ENCODE measurements at regions not wholly inside any gene's neighbourhood (a gene's known extent, or its start where the extent isn't known, plus 50 kb on each side); places are given as distances from the start of the nearest gene placed in this dataset.
"Not testable (repeated sequence)": the region's sequence is repeated elsewhere in the genome, so short reads cannot be mapped to it uniquely, and the experiment has no call there.

DNA sequence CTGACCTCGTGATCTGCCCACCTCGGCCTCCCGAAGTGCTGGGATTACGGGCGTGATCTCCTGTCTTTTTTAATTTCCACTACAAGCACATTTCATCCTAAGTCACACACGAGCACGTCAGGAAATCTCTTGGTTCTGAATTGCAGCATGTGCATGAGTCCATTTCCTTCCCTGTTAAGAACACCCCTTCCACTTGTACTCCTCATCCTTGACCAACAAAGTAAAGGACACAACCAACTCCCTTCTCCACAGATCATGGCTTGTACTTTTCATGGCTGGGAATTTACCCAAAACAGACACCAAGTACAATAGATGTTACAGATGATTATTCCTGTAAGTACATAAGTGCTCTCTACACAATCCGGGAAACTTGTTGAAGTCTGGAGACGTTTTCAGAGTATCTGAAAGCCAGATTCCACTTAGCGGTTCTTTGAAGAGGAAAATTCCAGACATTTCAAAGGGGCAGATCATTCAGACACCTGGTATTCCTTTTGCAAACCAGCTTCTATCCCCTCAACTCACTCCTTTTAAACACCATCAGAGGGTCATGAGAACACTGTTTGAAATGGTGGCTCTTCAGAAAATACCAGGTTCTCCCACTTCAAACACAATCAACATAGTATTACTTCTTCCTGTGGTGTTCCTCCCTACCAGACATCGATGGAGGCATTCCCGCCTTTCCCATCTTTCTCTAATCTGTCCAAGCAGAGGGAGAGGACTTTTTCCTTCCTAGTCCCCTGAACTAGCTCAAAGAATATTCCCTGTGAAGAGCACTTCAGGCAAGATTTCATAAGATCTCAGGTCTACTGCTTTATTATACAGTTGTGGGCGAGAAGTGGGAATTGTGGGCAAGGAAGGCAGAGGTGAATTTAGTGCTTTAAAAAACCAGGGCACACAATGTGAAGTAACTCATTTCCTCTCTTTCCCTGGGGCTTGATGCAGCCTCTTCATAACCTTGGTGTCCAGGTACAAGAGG, 80.1 kb upstream of the TSC22D2 start:
- Histone ChIP-seq H3K9ac (ENCODE audit: low read length) (no peak overlapping the region), H3K36me3 (ENCODE audit: insufficient read depth, low read length) (no peaks in the 10 kb centered on the region), H3K27me3 (ENCODE audit: control insufficient read depth in 1 of 2, insufficient read depth in 2 of 2, low read length in 2 of 2) (no peaks in the 10 kb centered on the region), H3K27ac (ENCODE audit: low read depth, low read length) (no peak overlapping the region), H3K4me1 (ENCODE audit: insufficient read depth, low read length) (no peaks in the 10 kb centered on the region), H3K4me3 (ENCODE audit: low read depth in 1 of 2, low read length in 2 of 2) (no peak overlapping the region), H3K9me3 (ENCODE audit: low read length) (no peaks in the 10 kb centered on the region)

DNA sequence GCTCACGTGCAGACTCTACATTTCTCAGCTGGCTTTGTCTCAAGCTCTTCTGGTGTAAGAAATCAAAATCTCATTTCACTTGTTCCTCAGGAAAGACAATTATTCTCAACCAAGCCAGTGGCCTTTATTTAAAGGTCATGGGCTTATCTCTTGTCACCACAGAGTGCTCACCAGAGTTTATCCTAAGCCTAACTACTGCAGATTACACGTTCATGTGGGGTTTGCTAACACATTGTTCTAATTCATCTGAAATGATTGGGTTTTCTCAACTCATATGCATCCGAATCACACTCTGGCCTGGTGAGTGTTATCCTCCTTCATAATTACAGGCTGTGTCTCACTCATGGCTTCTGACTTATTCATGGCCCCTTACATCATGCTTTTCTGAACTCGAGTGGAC, 83.3 kb upstream of the TSC22D2 start:
- Histone ChIP-seq H3K27ac (ENCODE audit: low read depth, low read length) (no peak overlapping the region), H3K9me3 (ENCODE audit: low read length) (no peaks in the 10 kb centered on the region), H3K36me3 (ENCODE audit: insufficient read depth, low read length) (no peaks in the 10 kb centered on the region), H3K27me3 (ENCODE audit: control insufficient read depth in 1 of 2, insufficient read depth in 2 of 2, low read length in 2 of 2) (no peaks in the 10 kb centered on the region), H3K4me1 (ENCODE audit: insufficient read depth, low read length) (no peaks in the 10 kb centered on the region), H3K9ac (ENCODE audit: low read length) (no peak overlapping the region), H3K4me3 (ENCODE audit: low read depth in 1 of 2, low read length in 2 of 2) (no peak overlapping the region)

DNA sequence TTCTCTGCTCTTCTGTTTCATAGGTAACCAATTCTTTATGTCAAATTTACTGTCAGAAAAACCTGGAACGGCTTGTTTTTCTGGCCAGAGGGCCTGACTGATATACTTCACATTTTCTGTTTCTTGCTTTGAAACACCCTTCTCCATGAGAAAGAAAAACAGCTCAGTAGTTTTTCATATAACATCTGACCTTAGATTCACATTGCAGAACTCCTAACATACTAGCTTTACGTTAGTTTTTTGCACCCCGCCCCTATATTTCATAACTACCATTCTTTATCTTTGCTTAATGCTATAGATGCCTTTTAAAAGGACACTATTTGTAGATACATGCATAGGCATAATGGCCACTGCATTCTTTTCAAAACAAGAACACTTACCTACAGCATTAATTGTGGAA, 83.9 kb upstream of the TSC22D2 start:
- Histone ChIP-seq H3K4me3 (ENCODE audit: low read depth in 1 of 2, low read length in 2 of 2) (no peak overlapping the region), H3K27ac (ENCODE audit: low read depth, low read length) (no peak overlapping the region), H3K27me3 (ENCODE audit: control insufficient read depth in 1 of 2, insufficient read depth in 2 of 2, low read length in 2 of 2) (no peaks in the 10 kb centered on the region), H3K9ac (ENCODE audit: low read length) (no peak overlapping the region), H3K36me3 (ENCODE audit: insufficient read depth, low read length) (no peaks in the 10 kb centered on the region), H3K4me1 (ENCODE audit: insufficient read depth, low read length) (no peaks in the 10 kb centered on the region), H3K9me3 (ENCODE audit: low read length) (no peaks in the 10 kb centered on the region)

DNA sequence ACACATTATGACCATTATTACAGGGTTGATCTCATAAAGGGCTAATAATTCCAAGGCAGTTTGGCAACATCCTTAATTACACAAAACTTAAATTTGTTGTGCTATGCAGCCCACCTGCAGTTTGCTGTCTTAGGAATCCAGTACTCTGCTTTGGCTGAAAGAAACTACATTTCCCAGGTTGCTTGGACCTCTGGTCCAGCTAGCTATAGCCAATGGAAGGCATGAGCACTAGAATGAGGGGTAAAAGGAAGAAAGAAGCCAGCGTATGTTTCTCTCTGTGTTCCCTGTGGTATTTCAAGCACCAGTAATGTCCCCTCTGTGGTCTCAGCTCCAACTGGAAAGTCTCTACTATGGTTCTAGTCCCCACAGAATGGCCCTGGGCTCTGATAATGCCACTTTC, 84.3 kb upstream of the TSC22D2 start:
- H3K9me3 ChIP-seq (ENCODE audit: low read length) = no peaks in the 10 kb centered on the region
- H3K4me3 ChIP-seq (ENCODE audit: low read depth in 1 of 2, low read length in 2 of 2) = no peak overlapping the region
- H3K9ac ChIP-seq (ENCODE audit: low read length) = no peak overlapping the region
- H3K36me3 ChIP-seq (ENCODE audit: insufficient read depth, low read length) = no peaks in the 10 kb centered on the region
- no peaks in the 10 kb centered on the region for H3K4me1 ChIP-seq (ENCODE audit: insufficient read depth, low read length)
- H3K27me3 ChIP-seq (ENCODE audit: control insufficient read depth in 1 of 2, insufficient read depth in 2 of 2, low read length in 2 of 2) = no peaks in the 10 kb centered on the region
- no peak overlapping the region for H3K27ac ChIP-seq (ENCODE audit: low read depth, low read length)

DNA sequence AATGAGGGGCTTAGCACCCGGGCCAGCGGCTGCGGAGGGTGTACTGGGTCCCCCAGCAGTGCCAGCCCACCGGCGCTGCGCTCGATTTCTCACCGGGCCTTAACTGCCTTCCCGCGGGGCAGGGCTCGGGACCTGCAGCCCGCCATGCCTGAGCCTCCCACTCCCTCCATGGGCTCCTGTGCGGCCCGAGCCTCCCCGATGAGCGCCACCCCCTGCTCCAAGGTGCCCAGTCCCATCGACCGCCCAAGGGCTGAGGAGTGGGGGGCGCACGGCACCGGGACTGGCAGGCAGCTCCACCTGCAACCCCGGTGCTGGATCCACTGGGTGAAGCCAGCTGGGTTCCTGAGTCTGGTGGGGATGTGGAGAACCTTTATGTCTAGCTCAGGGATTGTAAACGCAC, 85.0 kb upstream of the TSC22D2 start:
- H3K27ac ChIP-seq (ENCODE audit: low read depth, low read length) = not testable (repeated sequence)

DNA sequence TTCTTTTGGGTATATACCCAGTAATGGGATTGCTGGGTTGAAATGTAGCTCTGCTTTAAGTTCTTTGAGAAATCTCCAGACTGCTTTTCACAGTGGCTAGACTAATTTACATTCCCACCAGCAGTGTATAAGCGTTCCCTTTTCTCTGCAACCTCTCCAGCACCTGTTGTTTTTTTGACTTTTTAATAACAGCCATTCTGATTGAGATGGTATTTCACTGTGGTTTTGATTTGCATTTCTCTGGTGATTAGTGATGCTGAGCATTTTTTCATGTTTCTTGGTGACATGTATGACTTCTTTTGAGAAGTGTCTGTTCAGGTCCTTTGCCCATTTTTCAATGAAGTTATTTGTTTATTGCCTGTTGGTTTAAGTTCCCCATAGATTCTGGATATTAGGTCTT, 87.1 kb upstream of the TSC22D2 start:
- not testable (repeated sequence) for H3K9me3 ChIP-seq (ENCODE audit: low read length); H3K9ac ChIP-seq (ENCODE audit: low read length); H3K27ac ChIP-seq (ENCODE audit: low read depth, low read length); H3K36me3 ChIP-seq (ENCODE audit: insufficient read depth, low read length); H3K4me3 ChIP-seq (ENCODE audit: low read depth in 1 of 2, low read length in 2 of 2); H3K27me3 ChIP-seq (ENCODE audit: control insufficient read depth in 1 of 2, insufficient read depth in 2 of 2, low read length in 2 of 2); H3K4me1 ChIP-seq (ENCODE audit: insufficient read depth, low read length)

More for the DNA sequence above, 85.0 kb upstream of the TSC22D2 start:
- H3K27me3 ChIP-seq (ENCODE audit: control insufficient read depth in 1 of 2, insufficient read depth in 2 of 2, low read length in 2 of 2); H3K9me3 ChIP-seq (ENCODE audit: low read length); H3K9ac ChIP-seq (ENCODE audit: low read length); H3K36me3 ChIP-seq (ENCODE audit: insufficient read depth, low read length); H3K4me1 ChIP-seq (ENCODE audit: insufficient read depth, low read length); H3K4me3 ChIP-seq (ENCODE audit: low read depth in 1 of 2, low read length in 2 of 2): not testable (repeated sequence)

DNA sequence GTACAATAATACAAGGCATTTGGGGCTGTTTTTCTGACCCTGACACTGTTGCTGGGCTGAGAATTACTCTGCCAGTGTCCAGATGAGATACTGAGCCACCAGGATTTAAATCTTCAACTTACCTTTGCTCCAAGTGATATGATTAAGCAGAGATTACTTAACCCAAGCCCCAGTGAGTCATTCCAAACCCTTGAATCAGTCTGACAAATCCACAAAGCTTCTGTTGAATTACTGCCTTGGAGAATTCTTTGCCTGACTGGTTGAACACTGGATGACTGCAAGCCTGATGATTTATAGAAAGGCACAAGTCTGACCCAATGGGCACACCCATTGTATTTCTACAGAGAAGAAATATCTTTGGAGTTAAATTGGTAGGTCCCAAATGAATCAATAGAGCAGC, 88.2 kb upstream of the TSC22D2 start:
- H3K36me3 ChIP-seq (ENCODE audit: insufficient read depth, low read length) = no peaks in the 10 kb centered on the region
- H3K9ac ChIP-seq (ENCODE audit: low read length) = no peak overlapping the region
- H3K4me1 ChIP-seq (ENCODE audit: insufficient read depth, low read length) = no peaks in the 10 kb centered on the region
- H3K27ac ChIP-seq (ENCODE audit: low read depth, low read length) = no peak overlapping the region
- H3K27me3 ChIP-seq (ENCODE audit: control insufficient read depth in 1 of 2, insufficient read depth in 2 of 2, low read length in 2 of 2) = no peaks in the 10 kb centered on the region
- H3K9me3 ChIP-seq (ENCODE audit: low read length) = no peaks in the 10 kb centered on the region
- H3K4me3 ChIP-seq (ENCODE audit: low read depth in 1 of 2, low read length in 2 of 2) = no peak overlapping the region

DNA sequence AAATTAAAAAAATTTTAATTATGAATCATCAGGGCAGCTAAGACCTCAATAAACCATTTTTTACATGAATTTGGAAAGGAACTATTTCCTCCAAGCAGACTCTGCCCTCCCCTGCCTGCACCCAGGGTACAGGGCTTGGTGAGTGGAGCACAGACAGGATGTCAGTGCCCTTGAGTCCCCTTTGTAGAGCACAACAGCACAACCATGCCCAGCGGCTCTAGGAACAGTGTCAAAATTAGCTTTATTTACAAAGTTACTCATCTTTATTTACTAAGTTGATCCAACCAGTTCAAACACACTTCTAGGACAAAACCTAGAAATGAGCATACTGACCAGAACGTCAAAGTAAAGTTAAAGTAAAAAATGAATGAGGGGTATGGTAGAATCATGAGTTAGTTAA, 90.6 kb upstream of the TSC22D2 start:
- Histone ChIP-seq H3K9ac (ENCODE audit: low read length) (no peak overlapping the region), H3K27ac (ENCODE audit: low read depth, low read length) (no peak overlapping the region), H3K36me3 (ENCODE audit: insufficient read depth, low read length) (no peaks in the 10 kb centered on the region), H3K9me3 (ENCODE audit: low read length) (no peaks in the 10 kb centered on the region), H3K4me3 (ENCODE audit: low read depth in 1 of 2, low read length in 2 of 2) (no peak overlapping the region), H3K27me3 (ENCODE audit: control insufficient read depth in 1 of 2, insufficient read depth in 2 of 2, low read length in 2 of 2) (no peaks in the 10 kb centered on the region), H3K4me1 (ENCODE audit: insufficient read depth, low read length) (no peaks in the 10 kb centered on the region)

DNA sequence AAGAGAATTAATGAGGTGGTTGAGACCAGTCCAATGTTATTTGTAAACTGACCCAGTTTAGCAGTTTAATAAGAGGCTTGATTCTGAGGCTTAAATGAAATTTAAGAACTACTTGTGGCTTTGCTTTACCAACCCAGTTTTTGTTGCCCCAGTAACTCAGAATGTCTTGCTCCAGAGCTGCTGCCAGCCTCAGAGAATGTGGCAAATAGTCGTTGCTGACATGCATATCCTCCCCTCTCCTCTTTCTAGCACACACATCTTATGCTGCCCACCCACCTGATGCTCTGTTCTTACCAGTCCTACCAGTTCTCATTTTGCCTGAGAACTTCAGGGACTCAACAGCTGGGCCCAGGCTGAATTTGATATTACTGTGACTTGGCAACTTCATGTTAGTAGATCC, 92.4 kb upstream of the TSC22D2 start:
- no peaks in the 10 kb centered on the region for H3K36me3 ChIP-seq (ENCODE audit: insufficient read depth, low read length)
- H3K27me3 ChIP-seq (ENCODE audit: control insufficient read depth in 1 of 2, insufficient read depth in 2 of 2, low read length in 2 of 2) = no peaks in the 10 kb centered on the region
- H3K9ac ChIP-seq (ENCODE audit: low read length) = no peak overlapping the region
- H3K9me3 ChIP-seq (ENCODE audit: low read length) = no peaks in the 10 kb centered on the region
- no peak overlapping the region for H3K27ac ChIP-seq (ENCODE audit: low read depth, low read length)
- no peak overlapping the region for H3K4me3 ChIP-seq (ENCODE audit: low read depth in 1 of 2, low read length in 2 of 2)
- H3K4me1 ChIP-seq (ENCODE audit: insufficient read depth, low read length) = no peaks in the 10 kb centered on the region

DNA sequence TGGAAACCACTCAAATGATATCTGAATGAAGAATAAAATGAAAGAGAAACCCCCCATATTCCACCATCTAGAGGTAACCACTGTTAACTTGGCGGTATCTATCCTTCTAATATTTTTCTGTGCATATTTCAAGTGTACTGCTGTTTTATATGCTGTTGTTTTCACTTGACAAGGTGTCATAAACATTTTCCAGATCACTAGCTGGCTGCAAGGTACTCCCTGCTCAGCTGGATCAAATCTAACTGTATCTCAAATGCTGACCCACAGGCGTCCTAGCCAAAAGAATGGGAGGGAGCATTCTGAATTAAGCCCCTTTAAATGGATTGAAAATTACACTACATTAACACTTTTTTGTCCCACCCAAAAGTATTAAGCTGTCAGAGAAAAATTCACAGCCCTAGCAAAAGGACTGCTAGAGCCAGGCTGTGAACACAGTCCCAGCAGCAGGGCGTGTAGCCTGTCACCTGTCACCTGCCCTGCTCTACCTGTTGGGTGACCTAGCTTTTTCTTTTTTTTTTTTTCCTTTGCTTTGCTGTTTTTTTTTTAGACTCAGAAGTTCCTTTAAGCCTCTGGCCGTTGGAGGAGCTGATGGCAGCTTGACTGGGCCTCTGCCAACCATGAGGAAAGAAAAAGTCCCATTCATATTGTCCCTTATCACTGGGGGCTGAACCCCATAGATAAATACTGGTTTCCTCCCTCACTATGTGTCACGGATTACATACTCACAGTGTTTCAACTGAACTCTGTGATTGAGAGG, 93.7 kb upstream of the TSC22D2 start:
- H3K27me3 ChIP-seq (ENCODE audit: control insufficient read depth in 1 of 2, insufficient read depth in 2 of 2, low read length in 2 of 2) = no peaks in the 10 kb centered on the region
- no peaks in the 10 kb centered on the region for H3K4me1 ChIP-seq (ENCODE audit: insufficient read depth, low read length)
- H3K36me3 ChIP-seq (ENCODE audit: insufficient read depth, low read length) = no peaks in the 10 kb centered on the region
- H3K27ac ChIP-seq (ENCODE audit: low read depth, low read length) = no peak overlapping the region
- H3K9me3 ChIP-seq (ENCODE audit: low read length) = no peaks in the 10 kb centered on the region
- no peak overlapping the region for H3K4me3 ChIP-seq (ENCODE audit: low read depth in 1 of 2, low read length in 2 of 2)
- no peak overlapping the region for H3K9ac ChIP-seq (ENCODE audit: low read length)

DNA sequence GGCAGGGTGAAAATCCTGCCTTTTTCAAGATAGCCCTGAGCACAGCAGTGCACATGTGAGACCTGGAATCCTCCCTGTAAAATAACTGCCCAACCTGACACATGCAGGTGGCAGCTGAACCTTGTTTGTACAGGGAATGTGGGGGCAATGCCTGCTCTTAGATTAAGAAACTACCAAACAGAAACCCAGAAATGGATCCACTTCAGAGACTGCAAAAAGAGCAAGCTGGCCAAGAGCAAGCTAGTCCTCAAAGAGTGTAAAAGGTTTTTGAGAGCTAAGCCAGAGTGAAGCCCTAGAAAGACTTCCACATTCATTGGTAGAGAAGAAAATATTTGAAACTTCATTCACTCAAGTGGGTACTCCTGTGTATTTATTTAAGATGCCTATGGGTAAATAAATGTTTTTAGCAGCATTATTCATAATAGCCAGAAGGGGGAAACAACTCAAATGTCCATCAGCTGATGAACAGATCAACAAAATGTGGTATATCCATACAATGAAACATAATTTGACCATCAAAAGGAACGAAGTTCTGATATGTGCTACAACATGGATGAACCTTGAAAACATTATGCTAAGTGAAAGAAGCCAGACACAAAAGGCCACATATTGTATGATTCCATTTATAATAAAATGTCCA, 96.0 kb upstream of the TSC22D2 start:
- peaks cover 10% of the 10 kb centered on the region for H3K4me1 ChIP-seq (ENCODE audit: insufficient read depth, low read length)
- no peaks in the 10 kb centered on the region for H3K27me3 ChIP-seq (ENCODE audit: control insufficient read depth in 1 of 2, insufficient read depth in 2 of 2, low read length in 2 of 2)
- H3K9ac ChIP-seq (ENCODE audit: low read length) = no peak overlapping the region
- H3K27ac ChIP-seq (ENCODE audit: low read depth, low read length) = no peak overlapping the region
- no peaks in the 10 kb centered on the region for H3K36me3 ChIP-seq (ENCODE audit: insufficient read depth, low read length)
- H3K4me3 ChIP-seq (ENCODE audit: low read depth in 1 of 2, low read length in 2 of 2) = no peak overlapping the region
- no peaks in the 10 kb centered on the region for H3K9me3 ChIP-seq (ENCODE audit: low read length)
